ENCODE measurements at regions not wholly inside any gene's neighbourhood (a gene's known extent, or its start where the extent isn't known, plus 50 kb on each side); places are given as distances from the start of the nearest gene placed in this dataset.

DNA sequence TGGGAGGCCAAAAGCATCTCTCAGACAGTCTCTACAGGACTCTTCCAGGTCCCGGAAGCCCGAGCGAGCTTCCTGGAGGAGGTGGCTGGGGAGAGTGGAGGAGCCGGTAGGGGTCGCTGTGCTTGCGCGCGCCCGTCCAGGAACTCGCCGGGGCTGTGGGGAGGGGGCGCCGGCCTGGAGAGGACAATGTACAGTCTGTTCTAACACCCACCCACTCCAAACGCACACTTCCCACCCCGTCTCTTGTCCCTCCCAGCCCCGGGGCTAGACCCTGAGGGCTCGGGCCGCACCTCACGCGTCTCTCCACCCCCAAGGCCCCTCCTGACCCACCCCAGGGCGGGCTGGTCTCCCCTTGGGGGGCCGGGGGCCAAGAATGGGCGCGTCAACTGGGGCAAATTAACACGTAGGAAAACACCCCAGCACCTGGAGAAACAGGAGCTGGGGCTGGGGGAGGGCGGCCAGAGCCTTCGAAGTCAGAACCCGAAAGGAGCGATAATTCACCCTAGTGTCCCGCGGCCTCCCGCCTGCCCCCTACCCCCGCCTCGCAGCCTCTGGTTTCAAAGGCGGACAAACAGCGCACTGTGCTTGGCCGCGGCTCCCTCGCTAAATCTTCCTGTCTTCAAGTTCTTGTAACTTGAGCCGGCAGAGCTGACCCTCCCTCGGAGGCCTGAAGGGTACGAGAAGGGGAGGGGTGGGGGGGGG lies 103.2 kb upstream of the FOXP4 start:
- DNase-seq (ENCODE audit: low read depth) = no peak
- TF ChIP-seq, protein P1, sequence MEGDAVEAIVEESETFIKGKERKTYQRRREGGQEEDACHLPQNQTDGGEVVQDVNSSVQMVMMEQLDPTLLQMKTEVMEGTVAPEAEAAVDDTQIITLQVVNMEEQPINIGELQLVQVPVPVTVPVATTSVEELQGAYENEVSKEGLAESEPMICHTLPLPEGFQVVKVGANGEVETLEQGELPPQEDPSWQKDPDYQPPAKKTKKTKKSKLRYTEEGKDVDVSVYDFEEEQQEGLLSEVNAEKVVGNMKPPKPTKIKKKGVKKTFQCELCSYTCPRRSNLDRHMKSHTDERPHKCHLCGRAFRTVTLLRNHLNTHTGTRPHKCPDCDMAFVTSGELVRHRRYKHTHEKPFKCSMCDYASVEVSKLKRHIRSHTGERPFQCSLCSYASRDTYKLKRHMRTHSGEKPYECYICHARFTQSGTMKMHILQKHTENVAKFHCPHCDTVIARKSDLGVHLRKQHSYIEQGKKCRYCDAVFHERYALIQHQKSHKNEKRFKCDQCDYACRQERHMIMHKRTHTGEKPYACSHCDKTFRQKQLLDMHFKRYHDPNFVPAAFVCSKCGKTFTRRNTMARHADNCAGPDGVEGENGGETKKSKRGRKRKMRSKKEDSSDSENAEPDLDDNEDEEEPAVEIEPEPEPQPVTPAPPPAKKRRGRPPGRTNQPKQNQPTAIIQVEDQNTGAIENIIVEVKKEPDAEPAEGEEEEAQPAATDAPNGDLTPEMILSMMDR (conservative IDR thresholded peaks at IDR 0.05; ENCODE audit: low read depth, low read length) = peak; percentile 68
- H3K4me3 ChIP-seq (ENCODE audit: low read length) = no peak overlapping the region

DNA sequence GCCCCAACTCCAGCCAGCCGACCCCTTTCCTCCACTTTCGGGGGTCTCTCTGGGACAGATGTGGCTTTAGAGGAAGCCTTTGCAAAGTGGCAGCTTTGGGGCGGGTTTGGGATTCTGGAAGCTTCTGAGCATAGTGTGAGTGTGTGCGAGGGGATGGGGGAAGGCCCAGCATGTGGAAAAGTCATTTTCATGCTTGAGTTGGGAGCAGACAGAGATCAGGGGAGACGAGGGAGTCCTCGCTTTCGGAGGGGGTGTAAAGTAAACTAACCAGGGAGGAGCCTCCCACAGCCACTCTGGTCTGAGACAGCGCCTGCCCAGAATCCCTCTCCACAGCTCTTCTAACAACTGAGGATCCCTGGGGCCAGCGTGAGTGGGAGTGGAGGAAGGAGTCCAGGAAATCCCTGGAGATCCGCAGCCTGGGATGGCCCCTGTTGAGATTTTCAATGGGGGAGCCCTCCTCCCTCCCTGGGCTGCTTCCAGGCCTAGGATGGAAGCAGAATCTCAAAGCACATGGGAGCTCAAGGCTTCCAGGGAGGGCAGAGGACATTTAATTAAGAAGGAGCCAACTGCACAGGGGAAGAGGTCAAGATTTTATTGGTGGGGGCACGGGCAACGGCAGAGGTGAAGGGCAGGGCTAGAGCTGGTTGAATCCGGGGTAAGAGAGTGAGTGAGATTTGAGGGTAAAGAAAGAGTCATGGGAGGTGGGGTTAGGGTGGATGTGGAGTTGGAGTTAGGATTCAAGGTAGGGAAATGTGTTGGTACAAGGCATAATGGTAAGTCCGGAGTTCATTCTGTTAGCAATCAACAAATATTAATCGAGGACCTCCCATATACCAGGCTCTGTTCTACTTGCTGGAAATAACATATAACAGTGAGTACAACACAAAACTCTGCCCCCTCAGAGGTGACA lies 102.3 kb upstream of the FOXP4 start:
- no peak overlapping the region for H3K4me3 ChIP-seq (ENCODE audit: low read length)
- no peak for DNase-seq (ENCODE audit: low read depth)
- TF ChIP-seq, protein P1 (conservative IDR thresholded peaks at IDR 0.05; ENCODE audit: low read depth, low read length) = no peak

DNA sequence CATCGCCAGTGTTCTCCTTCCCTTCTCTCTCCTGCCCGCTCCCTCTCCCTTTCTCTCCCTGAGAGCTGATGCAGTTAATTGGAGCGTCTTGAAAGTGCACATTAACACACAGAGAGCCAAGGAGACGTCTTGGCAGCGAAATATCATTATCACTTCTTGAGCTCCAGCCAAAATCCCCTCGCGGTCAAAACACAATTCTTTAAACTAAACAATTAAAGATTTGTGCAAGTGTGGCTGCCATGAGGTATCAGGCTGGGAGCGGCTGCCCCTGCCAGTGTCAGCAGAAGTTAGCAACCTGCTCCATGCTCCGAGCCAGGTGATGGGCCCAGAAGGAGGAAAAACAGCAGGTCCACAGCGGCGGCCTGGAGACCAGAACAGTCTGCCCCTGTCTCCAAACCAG lies 100.9 kb upstream of the FOXP4 start:
- no peak overlapping the region for H3K4me3 ChIP-seq (ENCODE audit: low read length)
- TF ChIP-seq, protein P1 (conservative IDR thresholded peaks at IDR 0.05; ENCODE audit: low read depth, low read length) = no peak
- no peak for DNase-seq (ENCODE audit: low read depth)

DNA sequence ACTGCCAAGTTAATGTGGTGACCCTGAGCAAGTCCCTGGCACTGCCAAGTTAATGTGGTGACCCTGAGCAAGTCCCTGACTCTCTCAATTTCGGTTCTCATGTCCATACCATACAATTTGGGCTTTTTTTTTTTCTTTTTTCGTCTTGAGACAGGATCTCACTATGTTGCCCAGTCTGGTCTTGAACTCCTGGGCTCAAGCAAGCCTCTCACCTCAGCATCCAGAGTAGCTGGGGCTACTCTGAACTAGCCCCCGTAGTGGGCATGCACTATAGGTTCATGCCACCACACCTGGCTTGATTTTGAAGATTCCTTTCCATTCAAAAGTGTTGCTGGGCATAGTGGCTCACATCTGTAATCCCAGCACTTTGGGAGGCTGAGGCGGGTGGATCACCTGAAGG lies 100.0 kb upstream of the FOXP4 start:
- TF ChIP-seq, protein P1 (conservative IDR thresholded peaks at IDR 0.05; ENCODE audit: low read depth, low read length) = no peak
- no peak for DNase-seq (ENCODE audit: low read depth)
- H3K4me3 ChIP-seq (ENCODE audit: low read length) = no peak overlapping the region

DNA sequence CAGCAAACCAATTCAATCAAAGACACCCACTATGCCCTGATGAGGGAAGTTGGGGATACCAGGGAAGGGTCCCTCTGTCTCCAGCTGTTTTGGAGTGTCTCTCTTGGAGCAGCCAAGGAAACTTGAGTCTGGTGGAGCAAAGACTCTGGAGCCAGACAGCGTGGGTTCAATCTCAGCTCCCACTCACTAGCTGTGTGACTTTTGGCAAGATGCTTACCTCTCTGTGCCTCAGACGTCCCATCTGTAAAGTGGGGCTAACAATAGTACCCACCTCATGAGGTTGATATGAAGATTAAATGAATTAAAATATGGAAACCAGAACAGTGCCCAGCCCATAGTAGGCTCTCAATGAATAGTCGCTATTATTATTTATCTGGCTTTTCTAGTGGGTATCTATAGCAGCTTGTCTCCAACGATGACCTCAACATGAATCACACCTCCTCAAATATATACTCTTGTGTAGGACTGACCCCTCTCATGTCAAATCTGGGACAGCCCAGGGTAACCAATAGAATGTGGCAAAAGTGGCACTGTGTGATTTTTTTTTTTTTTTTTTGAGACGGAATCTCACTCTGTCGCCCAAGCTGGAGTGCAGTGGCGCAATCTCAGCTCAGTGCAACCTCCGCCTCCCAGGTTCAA lies 99.2 kb upstream of the FOXP4 start:
- no peak for DNase-seq (ENCODE audit: low read depth)
- no peak overlapping the region for H3K4me3 ChIP-seq (ENCODE audit: low read length)
- TF ChIP-seq, protein P1 (conservative IDR thresholded peaks at IDR 0.05; ENCODE audit: low read depth, low read length) = no peak

DNA sequence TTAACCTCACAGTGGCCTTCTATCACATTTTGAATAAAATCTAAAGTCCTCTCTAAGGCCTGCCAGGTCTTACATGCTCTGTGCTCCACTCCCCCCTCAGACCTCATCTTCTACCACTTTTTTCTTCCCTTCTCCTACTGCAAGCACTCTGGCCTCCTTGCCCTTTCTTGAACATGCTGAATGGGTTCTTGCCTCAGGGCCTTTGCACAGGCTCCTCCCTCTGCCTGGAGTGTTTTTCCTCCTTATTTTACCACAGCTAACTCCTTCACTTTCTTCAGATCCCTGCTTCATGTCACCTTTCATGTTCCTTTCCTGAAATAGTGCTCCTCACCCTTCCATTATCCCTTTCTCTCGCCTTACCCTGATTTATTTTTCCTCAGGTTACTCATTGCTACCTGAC lies 97.9 kb upstream of the FOXP4 start:
- no peak for DNase-seq (ENCODE audit: low read depth)
- H3K4me3 ChIP-seq (ENCODE audit: low read length) = no peak overlapping the region
- TF ChIP-seq, protein P1 (conservative IDR thresholded peaks at IDR 0.05; ENCODE audit: low read depth, low read length) = no peak
